Thyroid gland (tissue), 4 donors: ENCODE measurements at regions not wholly inside any gene's neighbourhood (a gene's known extent, or its start where the extent isn't known, plus 50 kb on each side); places are given as distances from the start of the nearest gene placed in this dataset.

Source experiments
- DNase-seq, 2 donors: peaks; one replicate each; pipeline ENCODE4 v3.0.0-alpha.2; 2019
- H3K27ac ChIP-seq, 3 donors: fragments of 200-600 bp; sonication (generic); 1 replicate in 2 of 3; 2 replicates in 1 of 3; pipeline ENCODE4 v1.5.1; 2016 to 2019; ENCODE audit warnings: mild to moderate bottlenecking in 1 of 3, moderate library complexity in 1 of 3
- H3K27me3 ChIP-seq: fragments of 200-600 bp; sonication (generic); one replicate; pipeline ENCODE4 v1.5.1; 2019
- H3K36me3 ChIP-seq, 2 donors: fragments of 200-600 bp; sonication (generic); one replicate each; pipeline ENCODE4 v1.5.1; 2016 to 2019
- H3K4me1 ChIP-seq, 2 donors: fragments of 200-600 bp; sonication (generic); one replicate each; pipeline ENCODE4 v1.5.1; 2017 to 2019
- H3K4me3 ChIP-seq, 3 donors: fragments of 200-600 bp; sonication (generic); replicated peaks in 1 of 3; 1 replicate in 2 of 3; 2 replicates in 1 of 3; pipeline ENCODE4 v1.5.1; 2016; ENCODE audit warnings: mild to moderate bottlenecking in 1 of 3
- H3K9me3 ChIP-seq: fragments of 200-600 bp; sonication (generic); one replicate; pipeline ENCODE4 v1.5.1; 2017
- CTCF ChIP-seq, 6 experiments: fragments of 200-600 bp in 3 of 6; fragments of 450-650 bp in 3 of 6; sonication (generic) in 3 of 6; IDR thresholded peaks; one replicate each; pipeline ENCODE4 v1.5.1; 2016 to 2019; ENCODE audit warnings: antibody characterized with exemption in 6 of 6, mild to moderate bottlenecking in 2 of 6, inconsistent platforms in 1 of 6, moderate library complexity in 1 of 6
- POLR2A ChIP-seq, 2 donors: fragments of 450-650 bp; IDR thresholded peaks; one replicate each; pipeline ENCODE4 v1.6.1; 2017; ENCODE audit warnings: antibody characterized with exemption in 2 of 2, mild to moderate bottlenecking in 2 of 2, moderate library complexity in 1 of 2
- WGBS, 2 donors: methylation state at CpG; one replicate each; pipeline ENCODE4 v1.1.5; 2017; 5-methylcytosine and 5-hydroxymethylcytosine counted together
- intact Hi-C: fragments of 100-400 bp; cut with DNase I; formaldehyde crosslinking; loops from one replicate; pipeline ENCODE4 v1.15.1; 2023

- WGBS, 2 donors: 85 to 93% methylated on average over 3 of the region's 3 CpGs
- DNase-seq: no peak
- TF ChIP-seq POLR2A (IDR thresholded peaks at IDR 0.05): no peak
- no peak for TF ChIP-seq CTCF (IDR thresholded peaks at IDR 0.05)
These were observed 73.8 kb downstream of the SLC25A46 start for GRCh38 chr5:110812639-110813038.

GRCh38 chr5:110815916-110816605 lies 77.3 kb downstream of the SLC25A46 start:
- Histone ChIP-seq H3K36me3 (no peaks in the 10 kb centered on the region), H3K4me1 (no peaks in the 10 kb centered on the region), H3K9me3 (no peaks in the 10 kb centered on the region), H3K27ac (no peak overlapping the region), H3K27me3 (no peaks in the 10 kb centered on the region), H3K4me3 (no peak overlapping the region)
- no peak for TF ChIP-seq CTCF (IDR thresholded peaks at IDR 0.05)
- 12 to 18% methylated on average over 1 of the region's 1 CpG for WGBS, 2 donors
- intact Hi-C loops: no loop called here
- DNase-seq: no peak

More at GRCh38 chr5:110812639-110813038, 73.8 kb downstream of the SLC25A46 start:
- Histone ChIP-seq H3K4me1 (no peaks in the 10 kb centered on the region), H3K36me3 (no peaks in the 10 kb centered on the region), H3K27ac (no peak overlapping the region), H3K27me3 (no peaks in the 10 kb centered on the region), H3K4me3 (no peak overlapping the region), H3K9me3 (no peaks in the 10 kb centered on the region)
- intact Hi-C loops: no loop called here

- H3K27ac ChIP-seq: no peak overlapping the region
- H3K27me3 ChIP-seq: no peaks in the 10 kb centered on the region
- no peak for DNase-seq
- TF ChIP-seq CTCF (IDR thresholded peaks at IDR 0.05) (no peak), POLR2A (IDR thresholded peaks at IDR 0.05) (no peak)
- H3K36me3 ChIP-seq: no peaks in the 10 kb centered on the region
- no peaks in the 10 kb centered on the region for H3K4me1 ChIP-seq
- intact Hi-C loops: no loop called here
- no peaks in the 10 kb centered on the region for H3K9me3 ChIP-seq
- 85 to 91% methylated on average over 7 of the region's 7 CpGs for WGBS, 2 donors
- no peak overlapping the region for H3K4me3 ChIP-seq
These were observed 78.7 kb downstream of the SLC25A46 start for GRCh38 chr5:110817459-110817858.

GRCh38 chr5:110823571-110823970 lies 84.8 kb downstream of the SLC25A46 start:
- no peaks in the 10 kb centered on the region for H3K36me3 ChIP-seq
- intact Hi-C loops: no loop called here
- no peak overlapping the region for H3K4me3 ChIP-seq
- no peaks in the 10 kb centered on the region for H3K9me3 ChIP-seq
- TF ChIP-seq CTCF (IDR thresholded peaks at IDR 0.05) (no peak), POLR2A (IDR thresholded peaks at IDR 0.05) (no peak)
- H3K27ac ChIP-seq: no peak overlapping the region
- no peaks in the 10 kb centered on the region for H3K27me3 ChIP-seq
- WGBS, 2 donors: 84 to 92% methylated on average over 5 of the region's 5 CpGs
- no peaks in the 10 kb centered on the region for H3K4me1 ChIP-seq
- DNase-seq: no peak

GRCh38 chr5:110824936-110825441 lies 86.2 kb downstream of the SLC25A46 start:
- DNase-seq: no peak
- intact Hi-C loops: no loop called here
- Histone ChIP-seq H3K4me3 (no peak overlapping the region), H3K27me3 (no peaks in the 10 kb centered on the region), H3K4me1 (no peaks in the 10 kb centered on the region), H3K27ac (no peak overlapping the region), H3K9me3 (no peaks in the 10 kb centered on the region), H3K36me3 (no peaks in the 10 kb centered on the region)
- no peak for TF ChIP-seq POLR2A (IDR thresholded peaks at IDR 0.05)
- TF ChIP-seq CTCF (IDR thresholded peaks at IDR 0.05): no peak
- 71 to 78% methylated on average over 3 of the region's 3 CpGs for WGBS, 2 donors
